Neural cell (in vitro differentiated cells): ENCODE measurements at regions not wholly inside any gene's neighbourhood (a gene's known extent, or its start where the extent isn't known, plus 50 kb on each side); places are given as distances from the start of the nearest gene placed in this dataset.

Source experiments
- H2AFZ ChIP-seq: fragments of 200-600, 300-800 bp; sonication (generic), shearing (Covaris generic); 2 replicates; pipeline ENCODE4 v1.6.0; 2014; ENCODE audit warnings: low read depth, mild to moderate bottlenecking, antibody characterized with exemption, low read length, moderate library complexity
- H3F3A ChIP-seq: fragments of 200-600 bp; shearing (Covaris generic); 2 replicates; pipeline ENCODE4 v1.6.1; 2016; ENCODE audit warnings: mild to moderate bottlenecking, moderate library complexity, mixed read lengths, antibody characterized with exemption, low read length; ENCODE audit not compliant: insufficient read depth, poor library complexity, severe bottlenecking
- H3K27ac ChIP-seq: fragments of 200-600, 300-800 bp; sonication (generic), shearing (Covaris generic); 2 replicates; pipeline ENCODE4 v1.5.1; 2014; ENCODE audit warnings: mild to moderate bottlenecking, low read length, moderate library complexity
- H3K27me3 ChIP-seq: fragments of 300-800, 200-600 bp; sonication (generic), shearing (Covaris generic); 2 replicates; pipeline ENCODE4 v1.6.0; 2014; ENCODE audit warnings: mild to moderate bottlenecking, low read depth, low read length, moderate library complexity; ENCODE audit not compliant: insufficient read depth
- H3K36me3 ChIP-seq: fragments of 300-800, 200-600 bp; sonication (generic), shearing (Covaris generic); 2 replicates; pipeline ENCODE4 v1.5.1; 2014; ENCODE audit warnings: mild to moderate bottlenecking, antibody characterized with exemption, low read length, moderate library complexity; ENCODE audit not compliant: insufficient read depth
- H3K4me2 ChIP-seq: fragments of 300-800, 200-600 bp; sonication (generic), shearing (Covaris generic); 2 replicates; pipeline ENCODE4 v1.6.0; 2014; ENCODE audit warnings: mild to moderate bottlenecking, low read length
- H3K4me3 ChIP-seq: fragments of 300-800, 200-600 bp; sonication (generic), shearing (Covaris generic); 2 replicates; pipeline ENCODE4 v1.5.1; 2014; ENCODE audit warnings: mild to moderate bottlenecking, low read length, moderate library complexity
- H3K79me2 ChIP-seq: fragments of 200-600 bp; shearing (Covaris generic); replicated peaks from 2 replicates; pipeline ENCODE4 v1.6.0; 2014; ENCODE audit warnings: mild to moderate bottlenecking, low read length, moderate library complexity; ENCODE audit not compliant: insufficient read depth
- H3K9ac ChIP-seq: fragments of 300-800, 200-600 bp; sonication (generic), shearing (Covaris generic); 2 replicates; pipeline ENCODE4 v1.6.1; 2016; ENCODE audit warnings: mild to moderate bottlenecking, low read length, mixed read lengths
- H3K9me2 ChIP-seq: fragments of 200-600 bp; shearing (Covaris generic); 2 replicates; pipeline ENCODE4 v1.6.1; 2016; ENCODE audit warnings: mild to moderate bottlenecking, low read length, mixed read lengths; ENCODE audit not compliant: insufficient read depth
- H3K9me3 ChIP-seq: fragments of 200-600, 300-800 bp; sonication (generic), shearing (Covaris generic); 2 replicates; pipeline ENCODE4 v1.6.1; 2016; ENCODE audit warnings: mild to moderate bottlenecking, mixed run types, low read length, moderate library complexity, mixed read lengths
- H4K20me1 ChIP-seq: fragments of 200-600 bp; shearing (Covaris generic); 2 replicates; pipeline ENCODE4 v1.6.1; 2016; ENCODE audit warnings: mild to moderate bottlenecking, mixed run types; ENCODE audit not compliant: insufficient read depth
- CTCF ChIP-seq: fragments of 450-650 bp; IDR thresholded peaks from 2 replicates; pipeline ENCODE4 v1.5.1; 2014; ENCODE audit warnings: antibody characterized with exemption, mild to moderate bottlenecking, moderate library complexity; ENCODE audit not compliant: poor library complexity, severe bottlenecking
- EP300 ChIP-seq: fragments of 450-650 bp; conservative IDR thresholded peaks from 2 replicates; pipeline ENCODE4 v1.6.1; 2014; ENCODE audit warnings: antibody characterized with exemption, mild to moderate bottlenecking, moderate library complexity; ENCODE audit not compliant: poor library complexity, severe bottlenecking
- EZH2 ChIP-seq: fragments of 200-600, 300-800 bp; shearing (Covaris generic), sonication (generic); IDR thresholded peaks from 2 replicates; pipeline ENCODE4 v1.6.1; 2014; ENCODE audit warnings: antibody characterized with exemption, low read length, borderline replicate concordance, mild to moderate bottlenecking; ENCODE audit not compliant: insufficient read depth, poor library complexity, severe bottlenecking
- MXI1 ChIP-seq: fragments of 450-650 bp; conservative IDR thresholded peaks from 2 replicates; pipeline ENCODE4 v1.6.1; 2014; ENCODE audit warnings: antibody characterized with exemption, mild to moderate bottlenecking; ENCODE audit not compliant: poor library complexity, severe bottlenecking
- POLR2AphosphoS5 ChIP-seq: IDR thresholded peaks from 2 replicates; pipeline ENCODE4 v1.6.1; 2012
- RAD21 ChIP-seq: fragments of 450-650 bp; conservative IDR thresholded peaks from 2 replicates; pipeline ENCODE4 v1.6.1; 2014; ENCODE audit warnings: antibody characterized with exemption, mild to moderate bottlenecking, moderate library complexity
- REST ChIP-seq: IDR thresholded peaks from 2 replicates; pipeline ENCODE4 v1.6.1; 2012; ENCODE audit warnings: borderline replicate concordance
- SMC3 ChIP-seq: fragments of 450-650 bp; conservative IDR thresholded peaks from 2 replicates; pipeline ENCODE4 v1.6.1; 2014; ENCODE audit warnings: antibody characterized with exemption, mild to moderate bottlenecking, moderate library complexity; ENCODE audit not compliant: poor library complexity
- TAF1 ChIP-seq: IDR thresholded peaks from 2 replicates; pipeline ENCODE4 v1.6.1; 2012; ENCODE audit warnings: low read depth

- no peaks in the 10 kb centered on the region for H3F3A ChIP-seq
- no peak overlapping the region for H3K4me2 ChIP-seq
- H3K27me3 ChIP-seq = no peaks in the 10 kb centered on the region
- no peaks in the 10 kb centered on the region for H3K9me2 ChIP-seq
- no peaks in the 10 kb centered on the region for H3K79me2 ChIP-seq
- TF ChIP-seq TAF1 (no peak), EZH2 (no peak), CTCF (no peak), RAD21 (no peak), MXI1 (no peak), SMC3 (no peak), EP300 (no peak), REST (no peak), POLR2AphosphoS5 (no peak)
- H3K4me3 ChIP-seq = no peak overlapping the region
- no peak overlapping the region for H3K27ac ChIP-seq
- no peaks in the 10 kb centered on the region for H3K36me3 ChIP-seq
- H2AFZ ChIP-seq = no peak overlapping the region
- no peaks in the 10 kb centered on the region for H4K20me1 ChIP-seq
- no peak overlapping the region for H3K9ac ChIP-seq
- no peaks in the 10 kb centered on the region for H3K9me3 ChIP-seq
These were observed 67.3 kb upstream of the RXRA start for GRCh38 chr9:134258828-134259546.

- Histone ChIP-seq H2AFZ (no peak overlapping the region), H3F3A (no peaks in the 10 kb centered on the region)
These were observed 66.5 kb upstream of the RXRA start for GRCh38 chr9:134259708-134260107.

More at GRCh38 chr9:134259708-134260107, 66.5 kb upstream of the RXRA start:
- no peak overlapping the region for H3K9ac ChIP-seq
- H3K79me2 ChIP-seq = no peaks in the 10 kb centered on the region
- H4K20me1 ChIP-seq = no peaks in the 10 kb centered on the region
- H3K4me3 ChIP-seq = no peak overlapping the region
- H3K36me3 ChIP-seq = no peaks in the 10 kb centered on the region
- no peaks in the 10 kb centered on the region for H3K9me2 ChIP-seq
- no peak overlapping the region for H3K27ac ChIP-seq
- no peaks in the 10 kb centered on the region for H3K9me3 ChIP-seq
- TF ChIP-seq EZH2 (no peak), CTCF (no peak), SMC3 (no peak), TAF1 (no peak), MXI1 (no peak), REST (no peak), EP300 (no peak), RAD21 (no peak), POLR2AphosphoS5 (no peak)
- H3K27me3 ChIP-seq = no peaks in the 10 kb centered on the region
- H3K4me2 ChIP-seq = no peak overlapping the region
